GM20431 (cell line): ENCODE measurements at regions not wholly inside any gene's neighbourhood (a gene's known extent, or its start where the extent isn't known, plus 50 kb on each side); places are given as distances from the start of the nearest gene placed in this dataset.
"Not testable (repeated sequence)": the region's sequence is repeated elsewhere in the genome, so short reads cannot be mapped to it uniquely, and the experiment has no call there.

Experiments
- in situ Hi-C: fragments of 300-500 bp; cut with MseI, MboI; formaldehyde crosslinking; loops from one replicate; pipeline ENCODE4 v1.15.0; 2020; ENCODE audit warnings: low sequenced_read_pairs; ENCODE audit not compliant: unreplicated experiment

- in situ Hi-C loops = no loop called here
Measured at GRCh38 chrX:11010476-11010875, 100.7 kb upstream of the HCCS start.

- in situ Hi-C loops = no loop called here
Measured at GRCh38 chrX:11016728-11017127, 94.4 kb upstream of the HCCS start.

GRCh38 chrX:11022588-11022987 is 88.5 kb upstream of the HCCS start:
- in situ Hi-C loops = not testable (repeated sequence)

- in situ Hi-C loops = no loop called here
Measured at GRCh38 chrX:11039926-11040325, 71.2 kb upstream of the HCCS start.

GRCh38 chrX:11040405-11040804 is 70.7 kb upstream of the HCCS start:
- in situ Hi-C loops = no loop called here

GRCh38 chrX:11040996-11041395 is 70.1 kb upstream of the HCCS start:
- in situ Hi-C loops = no loop called here

- in situ Hi-C loops = no loop called here
Measured at GRCh38 chrX:11050013-11050412, 61.1 kb upstream of the HCCS start.

GRCh38 chrX:11053351-11053750 is 57.8 kb upstream of the HCCS start:
- in situ Hi-C loops = no loop called here

- in situ Hi-C loops = no loop called here
Measured at GRCh38 chrX:11056322-11057176, 54.6 kb upstream of the HCCS start.

- in situ Hi-C loops = no loop called here
Measured at GRCh38 chrX:11059933-11060332, 51.2 kb upstream of the HCCS start.
